Ovary (tissue), 7 donors: ENCODE measurements at regions not wholly inside any gene's neighbourhood (a gene's known extent, or its start where the extent isn't known, plus 50 kb on each side); places are given as distances from the start of the nearest gene placed in this dataset.

Source experiments
- DNase-seq, 5 donors: peaks; one replicate each; pipeline ENCODE4 v3.0.0-alpha.2; 2019 to 2020
- H3K27ac ChIP-seq, 2 donors: fragments of 200-600 bp; one replicate each; pipeline versions ENCODE4 v1.5.1 to v1.8.0; 2019 to 2022
- H3K27me3 ChIP-seq: fragments of 200-600 bp; one replicate; pipeline ENCODE4 v1.8.0; 2022
- H3K36me3 ChIP-seq: fragments of 200-600 bp; sonication (generic); one replicate; pipeline ENCODE4 v1.5.1; 2019
- H3K4me1 ChIP-seq: one replicate; pipeline ENCODE4 v1.8.1; 2013; ENCODE audit warnings: mild to moderate bottlenecking, moderate library complexity; ENCODE audit not compliant: insufficient read depth
- H3K4me3 ChIP-seq: fragments of 200-600 bp; sonication (generic); one replicate; pipeline ENCODE4 v1.5.1; 2017
- H3K9me3 ChIP-seq, 2 donors: fragments of 200-600 bp in 1 of 2; sonication (generic) in 1 of 2; one replicate each; pipeline versions ENCODE4 v1.5.1 to v1.8.1; 2013 to 2019; ENCODE audit warnings: mild to moderate bottlenecking in 1 of 2, moderate library complexity in 1 of 2
- EP300 ChIP-seq: sonication (generic); formaldehyde crosslinking; IDR thresholded peaks from one replicate; pipeline ENCODE4 v1.6.1; 2017; ENCODE audit warnings: antibody characterized with exemption
- POLR2A ChIP-seq: fragments of 450-650 bp; IDR thresholded peaks from one replicate; pipeline ENCODE4 v1.6.1; 2017; ENCODE audit warnings: antibody characterized with exemption, mild to moderate bottlenecking, moderate library complexity
- WGBS, 3 donors: extraction: QIAGEN DNeasy Blood & Tissue Kit in 1 of 3; methylation state at CpG; one replicate each; pipeline versions ENCODE4 v1.1.5 to v1.1.7; 2013 to 2017; 5-methylcytosine and 5-hydroxymethylcytosine counted together
- intact Hi-C, 4 donors: fragments of 100-400 bp; cut with DNase I; formaldehyde crosslinking; loops; one replicate each; pipeline versions ENCODE4 v1.11.0 to v1.15.1; 2022 to 2023
- TF ChIP-seq, protein P1 (sequence below), 3 donors: fragments of 450-650 bp in 2 of 3; fragments of 200-600 bp in 1 of 3; IDR thresholded peaks; one replicate each; pipeline versions ENCODE4 v1.5.1 to v1.8.0; 2016 to 2022; ENCODE audit warnings: antibody characterized with exemption in 3 of 3, mild to moderate bottlenecking in 1 of 3
- donor health status: DM: no; HTN: no; CAD: no; lungs with moderate emphysema.
- donor health status: DM: no; HTN: no; CAD: no.
- donor health status: Bipolar disorder and iron deficiency.
- donor health status: DM: no; HTN: no; CAD: no.
- donor health status: DM: yes; HTN: yes; CAD: no.

GRCh38 chr1:38326135-38326534, 279.5 kb upstream of the POU3F1 start:
- TF ChIP-seq EP300 (no peak), POLR2A (no peak)
- TF ChIP-seq, protein P1, sequence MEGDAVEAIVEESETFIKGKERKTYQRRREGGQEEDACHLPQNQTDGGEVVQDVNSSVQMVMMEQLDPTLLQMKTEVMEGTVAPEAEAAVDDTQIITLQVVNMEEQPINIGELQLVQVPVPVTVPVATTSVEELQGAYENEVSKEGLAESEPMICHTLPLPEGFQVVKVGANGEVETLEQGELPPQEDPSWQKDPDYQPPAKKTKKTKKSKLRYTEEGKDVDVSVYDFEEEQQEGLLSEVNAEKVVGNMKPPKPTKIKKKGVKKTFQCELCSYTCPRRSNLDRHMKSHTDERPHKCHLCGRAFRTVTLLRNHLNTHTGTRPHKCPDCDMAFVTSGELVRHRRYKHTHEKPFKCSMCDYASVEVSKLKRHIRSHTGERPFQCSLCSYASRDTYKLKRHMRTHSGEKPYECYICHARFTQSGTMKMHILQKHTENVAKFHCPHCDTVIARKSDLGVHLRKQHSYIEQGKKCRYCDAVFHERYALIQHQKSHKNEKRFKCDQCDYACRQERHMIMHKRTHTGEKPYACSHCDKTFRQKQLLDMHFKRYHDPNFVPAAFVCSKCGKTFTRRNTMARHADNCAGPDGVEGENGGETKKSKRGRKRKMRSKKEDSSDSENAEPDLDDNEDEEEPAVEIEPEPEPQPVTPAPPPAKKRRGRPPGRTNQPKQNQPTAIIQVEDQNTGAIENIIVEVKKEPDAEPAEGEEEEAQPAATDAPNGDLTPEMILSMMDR (IDR thresholded peaks at IDR 0.05) = no peak
- 30 to 55% (median 42%) methylated on average over 3 of the region's 3 CpGs for WGBS, 3 donors
- H3K4me1 ChIP-seq = no peaks in the 10 kb centered on the region
- intact Hi-C loops = no loop called here
- no peaks in the 10 kb centered on the region for H3K27me3 ChIP-seq
- no peak for DNase-seq
- no peak overlapping the region for H3K27ac ChIP-seq
- H3K9me3 ChIP-seq = no peaks in the 10 kb centered on the region
- no peaks in the 10 kb centered on the region for H3K36me3 ChIP-seq
- no peak overlapping the region for H3K4me3 ChIP-seq

GRCh38 chr1:38312753-38313152, 266.2 kb upstream of the POU3F1 start:
- 89 to 97% (median 96%) methylated on average over 2 of the region's 2 CpGs for WGBS, 3 donors
- no peak for TF ChIP-seq POLR2A
- H3K27ac ChIP-seq = no peak overlapping the region
- H3K4me3 ChIP-seq = no peak overlapping the region
- DNase-seq = no peak
- H3K4me1 ChIP-seq = no peaks in the 10 kb centered on the region
- H3K9me3 ChIP-seq = no peaks in the 10 kb centered on the region
- no peaks in the 10 kb centered on the region for H3K36me3 ChIP-seq
- no peaks in the 10 kb centered on the region for H3K27me3 ChIP-seq
- intact Hi-C loops = no loop called here

- Histone ChIP-seq H3K27ac (no peak overlapping the region), H3K27me3 (no peaks in the 10 kb centered on the region), H3K4me1 (no peaks in the 10 kb centered on the region), H3K4me3 (no peak overlapping the region), H3K36me3 (no peaks in the 10 kb centered on the region), H3K9me3 (no peaks in the 10 kb centered on the region)
- 0 to 6% (median 0%) methylated on average over 1 of the region's 1 CpG for WGBS, 3 donors
- intact Hi-C loops = no loop called here
- no peak for DNase-seq
- TF ChIP-seq, protein P1 (IDR thresholded peaks at IDR 0.05) = no peak
- TF ChIP-seq EP300 (no peak), POLR2A (no peak)
These were observed 263.5 kb upstream of the POU3F1 start for GRCh38 chr1:38310079-38310478.

DNA sequence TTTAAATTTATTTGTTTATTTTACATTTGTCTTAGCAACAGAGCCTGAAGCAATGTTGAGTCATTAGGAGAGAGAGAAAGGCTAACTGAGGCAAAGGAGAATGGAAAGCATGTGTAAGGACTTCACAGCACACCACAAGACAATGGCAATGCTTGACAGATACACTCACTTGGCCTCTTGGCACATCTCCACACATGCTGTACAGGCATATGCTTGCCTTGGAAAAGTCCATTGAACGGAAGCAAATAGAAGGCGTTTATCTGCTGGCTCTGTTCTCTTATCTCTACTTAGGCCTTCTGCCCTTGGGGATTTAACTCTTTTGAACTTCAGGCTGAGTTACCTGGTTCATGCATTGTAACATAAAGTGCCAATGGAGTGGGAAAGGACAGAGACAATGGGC, 262.2 kb upstream of the POU3F1 start:
- no peaks in the 10 kb centered on the region for H3K9me3 ChIP-seq
- whole genome bisulfite sequencing, 3 donors = 57 to 67% (median 67%) methylated on average over 2 of the region's 2 CpGs
- no peaks in the 10 kb centered on the region for H3K27me3 ChIP-seq
- no peaks in the 10 kb centered on the region for H3K36me3 ChIP-seq
- no peak overlapping the region for H3K27ac ChIP-seq
- no peak overlapping the region for H3K4me3 ChIP-seq
- H3K4me1 ChIP-seq = no peaks in the 10 kb centered on the region
- DNase-seq = no peak
- TF ChIP-seq, protein P1 (IDR thresholded peaks at IDR 0.05) = no peak
- no peak for TF ChIP-seq POLR2A
- TF ChIP-seq EP300 = no peak
- intact Hi-C loops = no loop called here

DNA sequence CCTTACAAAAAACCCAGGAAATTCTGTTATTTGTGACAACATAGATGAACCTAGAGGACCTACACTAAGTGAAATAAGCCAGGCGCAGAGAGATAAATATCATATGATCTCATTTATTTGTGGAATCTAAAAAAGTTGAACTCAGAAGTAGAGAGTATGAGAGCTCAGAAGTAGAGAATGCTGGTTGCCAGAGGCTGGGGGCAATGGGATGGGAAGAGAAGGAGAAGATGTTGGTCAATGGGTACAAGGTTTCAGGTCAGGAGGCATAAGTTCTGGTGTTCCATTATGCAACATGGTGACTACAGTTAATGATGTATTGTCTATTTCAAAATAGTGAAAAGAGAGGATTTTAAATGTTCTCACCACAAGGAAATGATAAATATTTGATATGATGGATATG, 259.1 kb upstream of the POU3F1 start:
- TF ChIP-seq, protein P1 (IDR thresholded peaks at IDR 0.05) = no peak
- no peak for TF ChIP-seq EP300
- no peak for TF ChIP-seq POLR2A
- Histone ChIP-seq H3K36me3 (no peaks in the 10 kb centered on the region), H3K9me3 (no peaks in the 10 kb centered on the region), H3K27me3 (no peaks in the 10 kb centered on the region), H3K4me3 (no peak overlapping the region), H3K27ac (no peak overlapping the region), H3K4me1 (no peaks in the 10 kb centered on the region)
- intact Hi-C loops = no loop called here
- DNase-seq = no peak
- WGBS, 3 donors = 93 to 95% (median 94%) methylated on average over 1 of the region's 1 CpG
